ENCODE measurements at regions not wholly inside any gene's neighbourhood (a gene's known extent, or its start where the extent isn't known, plus 50 kb on each side); places are given as distances from the start of the nearest gene placed in this dataset.

DNA sequence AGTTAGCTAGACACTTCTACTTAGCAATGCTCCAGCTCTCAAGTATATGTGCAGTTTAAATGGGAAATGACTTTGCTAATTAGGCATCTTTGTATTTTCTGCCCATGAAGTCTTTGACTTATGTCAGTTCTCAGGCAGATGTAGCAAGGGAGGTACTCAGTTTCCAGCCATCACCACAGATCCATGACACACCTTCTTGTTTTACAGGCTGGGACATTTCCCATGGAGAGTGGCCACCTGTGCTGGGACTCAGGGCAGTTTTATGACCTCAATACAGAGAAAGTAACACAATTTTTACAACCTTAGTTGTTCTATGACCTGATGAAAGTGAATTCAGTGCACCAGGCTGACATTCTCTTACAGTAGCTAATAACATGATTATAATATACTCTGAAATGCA, 280.7 kb upstream of the GK2 start:
- DNase-seq: no peak
- no peak overlapping the region for H3K4me3 ChIP-seq
- no peaks in the 10 kb centered on the region for H3K27me3 ChIP-seq (ENCODE audit: control insufficient read depth in 3 of 3, insufficient read depth in 3 of 3, low read length in 2 of 3)
- TF ChIP-seq, protein P1, sequence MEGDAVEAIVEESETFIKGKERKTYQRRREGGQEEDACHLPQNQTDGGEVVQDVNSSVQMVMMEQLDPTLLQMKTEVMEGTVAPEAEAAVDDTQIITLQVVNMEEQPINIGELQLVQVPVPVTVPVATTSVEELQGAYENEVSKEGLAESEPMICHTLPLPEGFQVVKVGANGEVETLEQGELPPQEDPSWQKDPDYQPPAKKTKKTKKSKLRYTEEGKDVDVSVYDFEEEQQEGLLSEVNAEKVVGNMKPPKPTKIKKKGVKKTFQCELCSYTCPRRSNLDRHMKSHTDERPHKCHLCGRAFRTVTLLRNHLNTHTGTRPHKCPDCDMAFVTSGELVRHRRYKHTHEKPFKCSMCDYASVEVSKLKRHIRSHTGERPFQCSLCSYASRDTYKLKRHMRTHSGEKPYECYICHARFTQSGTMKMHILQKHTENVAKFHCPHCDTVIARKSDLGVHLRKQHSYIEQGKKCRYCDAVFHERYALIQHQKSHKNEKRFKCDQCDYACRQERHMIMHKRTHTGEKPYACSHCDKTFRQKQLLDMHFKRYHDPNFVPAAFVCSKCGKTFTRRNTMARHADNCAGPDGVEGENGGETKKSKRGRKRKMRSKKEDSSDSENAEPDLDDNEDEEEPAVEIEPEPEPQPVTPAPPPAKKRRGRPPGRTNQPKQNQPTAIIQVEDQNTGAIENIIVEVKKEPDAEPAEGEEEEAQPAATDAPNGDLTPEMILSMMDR (IDR thresholded peaks at IDR 0.05; ENCODE audit: control extremely low read depth, extremely low read depth): no peak
- H3K27ac ChIP-seq (ENCODE audit: low read depth in 1 of 2, low read length in 1 of 2): no peak overlapping the region
- no peaks in the 10 kb centered on the region for H3K36me3 ChIP-seq (ENCODE audit: control insufficient read depth in 4 of 4, insufficient read depth in 4 of 4, low read length in 4 of 4)
- H3K4me1 ChIP-seq (ENCODE audit: control insufficient read depth in 5 of 5, insufficient read depth in 5 of 5, low read length in 5 of 5): no peaks in the 10 kb centered on the region
- H3K9ac ChIP-seq (ENCODE audit: insufficient read depth in 1 of 2, low read length in 2 of 2): no peak overlapping the region
- ATAC-seq (ENCODE audit: insufficient read depth, low FRiP score): no peak
- no peaks in the 10 kb centered on the region for H3K9me3 ChIP-seq (ENCODE audit: control insufficient read depth in 4 of 4, insufficient read depth in 3 of 4, low read length in 3 of 4)

DNA sequence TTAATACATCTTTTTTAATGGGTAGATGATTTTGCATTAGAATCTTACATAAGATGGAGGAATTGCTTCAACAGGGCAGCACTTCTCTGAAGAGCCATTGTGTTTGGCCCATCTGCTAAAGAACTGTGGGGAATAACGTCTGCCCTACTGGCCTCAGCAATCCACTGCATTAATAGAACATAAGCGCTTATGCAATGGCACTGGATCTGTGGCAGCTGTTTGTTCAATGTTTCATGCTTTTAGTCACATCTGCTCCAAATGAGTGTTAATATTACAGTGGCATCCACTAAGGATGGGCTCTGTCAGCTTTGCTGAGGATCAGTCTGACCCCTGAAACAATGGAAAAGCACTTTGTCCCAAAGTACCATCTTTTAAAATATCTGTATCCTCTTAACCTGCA, 279.0 kb upstream of the GK2 start:
- DNase-seq (peak in 2 of 3 donors; percentile 34 to 44), ATAC-seq (ENCODE audit: insufficient read depth, low FRiP score) (no peak)
- no peak overlapping the region for H3K4me3 ChIP-seq
- TF ChIP-seq, protein P1 (IDR thresholded peaks at IDR 0.05; ENCODE audit: control extremely low read depth, extremely low read depth): no peak
- H3K27ac ChIP-seq (ENCODE audit: low read depth in 1 of 2, low read length in 1 of 2): no peak overlapping the region
- H3K9me3 ChIP-seq (ENCODE audit: control insufficient read depth in 4 of 4, insufficient read depth in 3 of 4, low read length in 3 of 4): no peaks in the 10 kb centered on the region
- H3K9ac ChIP-seq (ENCODE audit: insufficient read depth in 1 of 2, low read length in 2 of 2): no peak overlapping the region
- H3K27me3 ChIP-seq (ENCODE audit: control insufficient read depth in 3 of 3, insufficient read depth in 3 of 3, low read length in 2 of 3): no peaks in the 10 kb centered on the region
- H3K36me3 ChIP-seq (ENCODE audit: control insufficient read depth in 4 of 4, insufficient read depth in 4 of 4, low read length in 4 of 4): no peaks in the 10 kb centered on the region
- H3K4me1 ChIP-seq (ENCODE audit: control insufficient read depth in 5 of 5, insufficient read depth in 5 of 5, low read length in 5 of 5): no peaks in the 10 kb centered on the region
- 83 to 87% methylated on average over 2 of the region's 2 CpGs for WGBS, 2 donors

GRCh38 chr4:79685542-79685941, 277.5 kb upstream of the GK2 start:
- WGBS, 2 donors: 95 to 99% methylated on average over 2 of the region's 2 CpGs
- H3K9ac ChIP-seq (ENCODE audit: insufficient read depth in 1 of 2, low read length in 2 of 2): no peak overlapping the region

GRCh38 chr4:79684516-79684915, 276.5 kb upstream of the GK2 start:
- Histone ChIP-seq H3K4me3 (no peak overlapping the region), H3K27me3 (ENCODE audit: control insufficient read depth in 3 of 3, insufficient read depth in 3 of 3, low read length in 2 of 3) (no peaks in the 10 kb centered on the region), H3K9ac (ENCODE audit: insufficient read depth in 1 of 2, low read length in 2 of 2) (no peak overlapping the region), H3K4me1 (ENCODE audit: control insufficient read depth in 5 of 5, insufficient read depth in 5 of 5, low read length in 5 of 5) (no peaks in the 10 kb centered on the region), H3K36me3 (ENCODE audit: control insufficient read depth in 4 of 4, insufficient read depth in 4 of 4, low read length in 4 of 4) (no peaks in the 10 kb centered on the region), H3K9me3 (ENCODE audit: control insufficient read depth in 4 of 4, insufficient read depth in 3 of 4, low read length in 3 of 4) (no peaks in the 10 kb centered on the region), H3K27ac (ENCODE audit: low read depth in 1 of 2, low read length in 1 of 2) (no peak overlapping the region)
- ATAC-seq (ENCODE audit: insufficient read depth, low FRiP score) (no peak), DNase-seq (no peak)
- WGBS, 2 donors: 89 to 91% methylated on average over 3 of the region's 3 CpGs
- TF ChIP-seq, protein P1 (IDR thresholded peaks at IDR 0.05; ENCODE audit: control extremely low read depth, extremely low read depth): no peak

More at GRCh38 chr4:79685542-79685941, 277.5 kb upstream of the GK2 start:
- H3K9me3 ChIP-seq (ENCODE audit: control insufficient read depth in 4 of 4, insufficient read depth in 3 of 4, low read length in 3 of 4): no peaks in the 10 kb centered on the region
- no peak overlapping the region for H3K27ac ChIP-seq (ENCODE audit: low read depth in 1 of 2, low read length in 1 of 2)
- no peaks in the 10 kb centered on the region for H3K4me1 ChIP-seq (ENCODE audit: control insufficient read depth in 5 of 5, insufficient read depth in 5 of 5, low read length in 5 of 5)
- no peaks in the 10 kb centered on the region for H3K27me3 ChIP-seq (ENCODE audit: control insufficient read depth in 3 of 3, insufficient read depth in 3 of 3, low read length in 2 of 3)
- no peak overlapping the region for H3K4me3 ChIP-seq
- DNase-seq: no peak
- no peaks in the 10 kb centered on the region for H3K36me3 ChIP-seq (ENCODE audit: control insufficient read depth in 4 of 4, insufficient read depth in 4 of 4, low read length in 4 of 4)
- TF ChIP-seq, protein P1 (IDR thresholded peaks at IDR 0.05; ENCODE audit: control extremely low read depth, extremely low read depth): no peak
- ATAC-seq (ENCODE audit: insufficient read depth, low FRiP score): no peak

Data from lung (tissue), 11 donors.